T-helper 1 cell treated with Interleukin-12 subunit alpha and Interleukin-12 subunit beta and Interleukin-4 antibody, amounts not matched to agents 30 μg/mL and 1 μg/mL, for 36 hours (primary cell): ENCODE measurements at regions not wholly inside any gene's neighbourhood (a gene's known extent, or its start where the extent isn't known, plus 50 kb on each side); places are given as distances from the start of the nearest gene placed in this dataset.

ENCODE experiments used
- H3K27ac Mint-ChIP-seq: one replicate; pipeline ENCODE4 v1.8.0; 2021; ENCODE audit warnings: mild to moderate bottlenecking, mixed read lengths
- H3K27me3 Mint-ChIP-seq: one replicate; pipeline ENCODE4 v1.8.0; 2021; ENCODE audit warnings: low read depth, mixed read lengths
- H3K36me3 Mint-ChIP-seq: one replicate; pipeline ENCODE4 v1.8.0; 2021; ENCODE audit warnings: low read depth, mixed read lengths
- H3K4me1 Mint-ChIP-seq: one replicate; pipeline ENCODE4 v1.8.0; 2021; ENCODE audit warnings: low read depth, mixed read lengths
- H3K4me3 Mint-ChIP-seq: one replicate; pipeline ENCODE4 v1.8.0; 2021; ENCODE audit warnings: mild to moderate bottlenecking, moderate library complexity, mixed read lengths
- H3K9me3 Mint-ChIP-seq: one replicate; pipeline ENCODE4 v1.8.0; 2021; ENCODE audit warnings: mixed read lengths

DNA sequence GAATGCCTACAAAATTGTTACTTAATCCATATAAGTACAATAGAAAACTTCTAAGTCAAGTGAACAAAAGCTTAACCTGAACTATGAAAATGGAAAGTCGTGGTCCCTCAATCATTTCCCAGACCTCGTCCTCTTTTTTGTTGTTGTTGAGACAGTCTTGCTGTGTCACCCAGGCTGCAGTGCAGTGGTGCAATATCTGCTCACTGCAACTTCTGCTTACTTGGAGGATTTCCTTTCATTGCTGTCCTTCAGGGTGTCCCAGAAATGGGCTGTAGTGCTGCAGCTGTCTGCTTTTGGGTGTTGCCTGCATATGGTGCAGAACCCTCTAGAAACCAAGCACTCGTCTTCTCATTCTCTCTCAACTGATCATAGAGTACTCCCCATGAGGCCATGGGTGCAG is 75.0 kb upstream of the IL2 start:
- peaks cover 9% of the 10 kb centered on the region for H3K36me3 Mint-ChIP-seq
- H3K4me3 Mint-ChIP-seq = no peak overlapping the region
- H3K27ac Mint-ChIP-seq = no peak overlapping the region
- H3K9me3 Mint-ChIP-seq = peaks cover 52% of the 10 kb centered on the region
- no peaks in the 10 kb centered on the region for H3K27me3 Mint-ChIP-seq
- no peaks in the 10 kb centered on the region for H3K4me1 Mint-ChIP-seq

DNA sequence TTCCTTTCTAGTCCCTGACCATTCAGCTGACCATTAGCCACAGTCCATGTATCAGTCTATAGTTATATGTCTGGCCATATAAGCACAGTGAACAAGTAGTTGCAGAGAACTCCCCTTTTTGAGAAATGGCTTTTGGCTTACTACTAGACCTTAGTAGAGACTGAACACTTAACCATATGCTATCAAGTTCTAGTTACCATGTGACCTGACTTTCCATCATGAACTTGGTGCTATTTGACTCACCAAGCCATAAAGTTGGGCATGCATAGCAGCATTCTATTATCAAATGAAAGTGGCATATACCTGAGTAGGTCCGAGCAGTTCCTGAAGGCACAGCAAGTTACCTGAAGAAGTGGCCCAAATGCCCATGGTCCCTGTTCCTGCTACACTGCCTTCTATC is 74.5 kb upstream of the IL2 start:
- H3K36me3 Mint-ChIP-seq = peaks cover 11% of the 10 kb centered on the region
- peaks cover 50% of the 10 kb centered on the region for H3K9me3 Mint-ChIP-seq
- no peak overlapping the region for H3K4me3 Mint-ChIP-seq
- no peaks in the 10 kb centered on the region for H3K4me1 Mint-ChIP-seq
- no peak overlapping the region for H3K27ac Mint-ChIP-seq
- no peaks in the 10 kb centered on the region for H3K27me3 Mint-ChIP-seq

DNA sequence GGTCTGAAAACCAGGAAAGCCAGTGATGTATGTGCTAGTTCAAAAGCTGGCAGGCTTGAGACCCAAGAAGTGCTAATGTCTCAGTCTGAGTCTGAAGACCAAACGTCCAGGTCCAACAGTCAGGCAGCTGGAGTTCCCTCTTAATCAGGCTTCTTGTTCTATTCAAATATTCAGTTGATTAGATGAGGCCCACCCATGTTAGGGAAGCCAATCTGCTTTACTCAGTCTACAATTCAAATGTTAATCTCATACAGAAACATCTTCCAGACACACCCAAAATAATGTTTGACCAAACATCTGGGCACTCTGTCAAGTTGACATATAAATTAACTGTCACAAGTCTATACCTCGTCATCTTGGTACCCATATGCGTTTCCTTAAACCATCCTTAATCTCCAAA is 72.4 kb upstream of the IL2 start:
- peaks cover 43% of the 10 kb centered on the region for H3K9me3 Mint-ChIP-seq
- H3K27ac Mint-ChIP-seq = no peak overlapping the region
- H3K4me3 Mint-ChIP-seq = no peak overlapping the region
- no peaks in the 10 kb centered on the region for H3K4me1 Mint-ChIP-seq
- H3K36me3 Mint-ChIP-seq = peaks cover 11% of the 10 kb centered on the region
- H3K27me3 Mint-ChIP-seq = no peaks in the 10 kb centered on the region

DNA sequence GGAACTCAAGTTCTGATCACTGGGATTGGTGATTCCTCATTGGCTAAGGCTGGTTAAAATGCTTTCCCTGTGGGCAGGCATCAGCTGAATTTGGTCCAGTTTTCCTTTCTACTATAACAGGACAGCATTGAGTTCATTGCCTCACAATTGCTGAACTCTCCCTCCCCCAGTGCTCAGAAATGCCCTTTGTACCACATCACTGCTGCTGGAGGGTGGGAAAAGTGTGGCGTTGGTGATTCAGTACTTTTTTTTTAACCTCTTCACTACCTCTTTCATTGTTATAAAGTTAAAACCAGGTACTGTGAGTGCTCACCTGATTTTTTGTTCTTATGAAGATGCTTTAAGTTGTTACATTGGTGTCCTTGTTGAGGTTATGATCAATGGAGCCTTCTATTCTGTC is 69.3 kb upstream of the IL2 start:
- Mint-ChIP-seq H3K4me3 (no peak overlapping the region), H3K4me1 (no peaks in the 10 kb centered on the region), H3K27me3 (no peaks in the 10 kb centered on the region), H3K36me3 (peaks cover 17% of the 10 kb centered on the region), H3K27ac (no peak overlapping the region), H3K9me3 (peaks cover 47% of the 10 kb centered on the region)

DNA sequence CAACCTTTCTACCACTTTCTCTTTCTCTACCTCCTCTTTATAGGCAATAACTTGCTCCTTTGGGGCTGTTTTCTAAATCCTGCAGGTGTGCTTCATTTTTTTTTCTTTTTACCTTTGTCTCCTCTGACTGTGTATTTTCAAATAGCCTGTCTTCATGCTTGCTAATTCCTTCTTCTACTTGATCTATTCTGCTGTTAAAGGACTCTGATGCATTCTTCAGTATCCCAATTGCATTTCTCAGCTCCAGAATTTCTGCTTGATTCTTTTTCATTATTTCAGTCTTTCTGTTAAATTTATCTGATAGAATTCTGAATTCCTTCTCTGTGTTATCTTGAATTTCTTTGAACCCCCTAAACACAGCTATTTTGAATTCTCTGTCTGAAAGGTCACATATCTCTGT is 67.7 kb upstream of the IL2 start:
- H3K36me3 Mint-ChIP-seq = peaks cover 18% of the 10 kb centered on the region
- peaks cover 3% of the 10 kb centered on the region for H3K27me3 Mint-ChIP-seq
- H3K9me3 Mint-ChIP-seq = peaks cover 42% of the 10 kb centered on the region
- H3K4me1 Mint-ChIP-seq = no peaks in the 10 kb centered on the region
- no peak overlapping the region for H3K4me3 Mint-ChIP-seq
- H3K27ac Mint-ChIP-seq = no peak overlapping the region

DNA sequence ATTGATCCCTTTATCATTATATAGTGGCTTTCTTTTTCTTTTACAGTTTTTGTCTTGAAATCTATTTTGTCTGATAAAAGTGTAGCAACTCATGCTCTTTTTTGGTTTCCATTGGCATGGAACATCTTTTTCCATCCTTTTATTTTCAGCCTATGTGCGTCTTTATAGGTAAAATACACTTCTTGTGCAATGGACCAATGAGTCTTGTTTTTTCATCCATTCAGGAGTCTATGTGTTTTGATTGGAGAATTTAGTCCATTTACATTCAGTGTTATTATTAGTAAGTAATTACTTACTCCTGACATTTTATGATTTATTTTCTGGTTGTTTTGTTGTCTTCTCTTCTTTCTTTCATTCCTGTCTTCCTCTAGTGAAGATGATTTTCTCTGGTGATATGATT is 66.4 kb upstream of the IL2 start:
- no peaks in the 10 kb centered on the region for H3K4me1 Mint-ChIP-seq
- H3K27me3 Mint-ChIP-seq = peaks cover 4% of the 10 kb centered on the region
- no peak overlapping the region for H3K4me3 Mint-ChIP-seq
- peaks cover 21% of the 10 kb centered on the region for H3K36me3 Mint-ChIP-seq
- peaks cover 46% of the 10 kb centered on the region for H3K9me3 Mint-ChIP-seq
- H3K27ac Mint-ChIP-seq = no peak overlapping the region

DNA sequence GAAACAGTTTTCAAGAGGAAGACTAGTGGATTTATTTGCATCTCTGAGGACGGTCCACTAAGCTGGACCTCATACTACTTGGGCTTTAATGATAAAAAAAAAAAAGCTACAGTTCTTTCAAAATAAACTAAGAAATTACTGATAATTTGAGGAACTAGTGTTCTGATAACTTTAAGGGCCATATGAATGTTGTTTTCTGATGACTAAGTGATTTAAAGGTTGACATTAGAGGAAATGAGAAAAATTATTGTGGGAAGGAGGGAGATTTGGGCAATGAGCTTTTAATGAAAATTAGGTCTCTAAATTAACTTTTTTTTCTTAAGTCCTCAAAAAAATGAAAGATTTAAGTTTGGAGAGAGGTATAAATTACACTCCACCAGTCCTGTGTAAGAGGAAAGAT is 60.8 kb upstream of the IL2 start:
- Mint-ChIP-seq H3K9me3 (peaks cover 17% of the 10 kb centered on the region), H3K27ac (no peak overlapping the region), H3K4me1 (peaks cover 4% of the 10 kb centered on the region), H3K27me3 (peaks cover 4% of the 10 kb centered on the region), H3K36me3 (peaks cover 4% of the 10 kb centered on the region), H3K4me3 (no peak overlapping the region)

DNA sequence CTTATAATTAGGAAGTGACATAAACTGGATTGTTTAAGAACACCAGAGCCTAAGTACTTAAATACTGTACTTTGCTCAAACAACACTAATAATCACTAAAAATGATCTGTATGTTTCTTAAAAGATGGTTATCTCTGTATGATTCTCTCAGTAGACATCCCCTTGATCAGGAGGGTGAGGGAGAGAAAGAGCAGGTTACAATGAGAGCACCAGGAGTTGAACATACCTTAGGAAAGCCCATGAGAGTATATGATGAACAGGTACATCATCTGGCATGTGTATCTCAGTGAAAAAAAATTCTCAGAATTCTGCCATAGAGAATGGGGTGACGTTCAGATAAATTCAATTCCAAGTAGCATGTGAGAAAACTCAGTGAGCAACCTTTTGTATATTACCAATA is 59.9 kb upstream of the IL2 start:
- H3K27ac Mint-ChIP-seq = no peak overlapping the region
- no peak overlapping the region for H3K4me3 Mint-ChIP-seq
- peaks cover 8% of the 10 kb centered on the region for H3K36me3 Mint-ChIP-seq
- H3K9me3 Mint-ChIP-seq = peaks cover 17% of the 10 kb centered on the region
- peaks cover 4% of the 10 kb centered on the region for H3K27me3 Mint-ChIP-seq
- peaks cover 7% of the 10 kb centered on the region for H3K4me1 Mint-ChIP-seq

DNA sequence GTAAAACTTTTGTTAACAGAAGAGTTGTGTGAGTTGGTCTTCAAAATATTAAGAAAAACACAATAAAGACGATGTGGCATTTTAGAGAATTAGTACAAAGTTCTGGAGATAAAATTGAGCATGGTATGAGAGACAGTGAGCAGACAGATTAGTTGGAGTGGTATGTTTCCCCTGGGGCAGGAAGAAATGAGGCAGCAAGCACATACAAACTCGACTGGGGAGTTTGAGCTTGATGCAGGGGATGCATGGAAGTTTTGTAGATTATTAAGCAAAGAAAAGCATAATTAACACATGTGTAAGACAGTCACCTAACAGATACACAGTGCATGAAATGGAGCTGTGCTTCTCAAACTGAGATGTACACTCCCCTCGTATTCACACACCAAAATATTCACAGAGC is 58.1 kb upstream of the IL2 start:
- H3K27me3 Mint-ChIP-seq = peaks cover 4% of the 10 kb centered on the region
- H3K9me3 Mint-ChIP-seq = peaks cover 13% of the 10 kb centered on the region
- H3K36me3 Mint-ChIP-seq = peaks cover 8% of the 10 kb centered on the region
- peaks cover 7% of the 10 kb centered on the region for H3K4me1 Mint-ChIP-seq
- no peak overlapping the region for H3K27ac Mint-ChIP-seq
- no peak overlapping the region for H3K4me3 Mint-ChIP-seq

DNA sequence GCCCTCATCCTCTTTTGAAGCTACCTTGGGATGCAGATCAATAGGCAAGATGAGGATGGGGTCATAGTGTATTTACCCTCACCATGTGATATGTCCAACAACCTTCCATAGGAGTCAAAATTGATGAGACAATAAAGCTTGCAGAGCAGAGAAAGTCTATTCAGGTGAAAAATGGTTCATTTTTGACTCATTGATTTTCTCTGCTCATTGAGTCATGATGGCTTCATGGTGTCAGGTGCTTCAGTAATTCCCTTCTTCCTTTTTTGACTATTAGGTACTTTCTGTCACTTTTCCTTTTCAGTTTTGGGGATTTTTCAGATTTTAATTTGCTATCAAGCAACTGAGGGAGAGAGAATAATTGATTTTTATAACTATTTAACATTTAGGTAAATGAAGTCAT is 55.9 kb upstream of the IL2 start:
- Mint-ChIP-seq H3K27ac (no peak overlapping the region), H3K36me3 (peaks cover 4% of the 10 kb centered on the region), H3K4me1 (peaks cover 21% of the 10 kb centered on the region)

DNA sequence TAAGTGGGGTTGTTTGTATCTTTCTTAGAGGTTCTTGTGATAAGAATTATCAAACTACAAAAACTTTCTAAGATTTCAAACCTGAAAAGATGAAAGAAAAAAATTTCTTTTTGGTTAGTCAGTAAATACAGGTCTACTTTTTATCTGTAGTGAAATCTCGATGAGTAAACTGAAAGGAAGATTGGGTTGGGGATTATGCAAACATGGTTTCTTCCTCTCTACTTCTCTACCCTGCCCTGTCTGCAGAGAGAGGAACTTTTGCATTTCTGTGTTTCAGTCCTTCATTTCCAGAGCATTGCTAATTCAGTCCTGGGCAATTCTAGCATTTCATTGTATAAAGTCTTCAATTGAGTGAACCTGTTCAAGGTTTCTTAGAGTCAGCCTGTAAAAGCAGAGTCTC is 51.6 kb upstream of the IL2 start:
- H3K27me3 Mint-ChIP-seq = no peaks in the 10 kb centered on the region
- H3K4me1 Mint-ChIP-seq = peaks cover 42% of the 10 kb centered on the region
- peak overlapping the region; percentile 67 for H3K4me3 Mint-ChIP-seq
- peaks cover 6% of the 10 kb centered on the region for H3K36me3 Mint-ChIP-seq
- H3K27ac Mint-ChIP-seq = peak overlapping the region; percentile 68
- peaks cover 4% of the 10 kb centered on the region for H3K9me3 Mint-ChIP-seq

More for the DNA sequence above, 55.9 kb upstream of the IL2 start:
- Mint-ChIP-seq H3K4me3 (no peak overlapping the region), H3K27me3 (no peaks in the 10 kb centered on the region), H3K9me3 (no peaks in the 10 kb centered on the region)
